ENCODE measurements at regions not wholly inside any gene's neighbourhood (a gene's known extent, or its start where the extent isn't known, plus 50 kb on each side); places are given as distances from the start of the nearest gene placed in this dataset.

DNA sequence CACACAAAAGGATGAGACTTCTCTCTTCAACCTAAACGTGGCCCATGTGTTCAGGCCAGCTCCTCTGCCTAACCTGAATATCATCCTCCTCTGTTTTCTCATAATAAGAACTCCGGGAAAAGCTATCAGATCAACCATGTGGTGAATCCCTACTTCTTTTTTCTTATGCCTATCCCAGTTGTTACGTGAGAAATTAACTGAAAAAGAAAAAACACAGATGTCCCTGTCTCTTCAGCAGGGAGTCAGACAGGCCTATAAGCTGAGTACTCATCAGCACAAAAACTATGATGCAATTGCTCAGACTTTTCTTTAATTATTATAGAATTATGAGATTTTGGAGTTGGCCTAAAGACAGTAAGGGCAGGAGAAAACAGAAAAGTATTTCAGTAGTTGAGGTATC, 613.0 kb upstream of the FSHR start:
- H2BK5ac ChIP-seq (ENCODE audit: low read depth, low read length, poor library complexity, severe bottlenecking), result no peak overlapping the region
- H3K4me1 ChIP-seq (ENCODE audit: control insufficient read depth, insufficient read depth, low read depth, low read length), result peaks cover 2% of the 10 kb centered on the region
- H3K18ac ChIP-seq (ENCODE audit: low read depth in 1 of 2, low read length in 2 of 2), result no peak overlapping the region
- no peak for DNase-seq
- no peaks in the 10 kb centered on the region for H3K79me1 ChIP-seq (replicated peaks; ENCODE audit: low read length, poor library complexity, severe bottlenecking)
- no peak overlapping the region for H2AK5ac ChIP-seq (ENCODE audit: low read length, severe bottlenecking)
- no peak overlapping the region for H4K8ac ChIP-seq (ENCODE audit: low read length)
- no peak overlapping the region for H3K14ac ChIP-seq (ENCODE audit: low read length in 2 of 2)
- no peak overlapping the region for H2BK15ac ChIP-seq (ENCODE audit: low read depth, poor library complexity, severe bottlenecking)
- no peak overlapping the region for H3K9ac ChIP-seq (ENCODE audit: low read length)
- no peak overlapping the region for H3K27ac ChIP-seq (ENCODE audit: low read length, poor library complexity, severe bottlenecking)
- no peak overlapping the region for H2BK120ac ChIP-seq (ENCODE audit: low read depth, low read length)
- H2BK12ac ChIP-seq (ENCODE audit: low read length in 2 of 2), result no peak overlapping the region
- no peaks in the 10 kb centered on the region for H3K9me3 ChIP-seq (ENCODE audit: control insufficient read depth, low read length)
- H2AFZ ChIP-seq (ENCODE audit: low read depth, low read length), result no peak overlapping the region
- H3K4ac ChIP-seq (ENCODE audit: low read depth in 1 of 2, low read length in 2 of 2), result no peak overlapping the region
- H3K27me3 ChIP-seq (ENCODE audit: control insufficient read depth in 1 of 2, insufficient read depth in 1 of 2, low read length in 2 of 2), result no peaks in the 10 kb centered on the region
- 82% methylated on average over 3 of the region's 3 CpGs for WGBS
- no peak overlapping the region for H3K4me2 ChIP-seq (ENCODE audit: low read length, poor library complexity, severe bottlenecking)
- no peak overlapping the region for H3K4me3 ChIP-seq (ENCODE audit: insufficient read depth in 1 of 2, low read depth in 1 of 2, low read length in 2 of 2)
- H3K23ac ChIP-seq (ENCODE audit: low read length in 2 of 2), result no peak overlapping the region
- H3K36me3 ChIP-seq (ENCODE audit: control insufficient read depth in 1 of 2, insufficient read depth in 2 of 2, low read depth in 1 of 2, low read length in 2 of 2), result no peaks in the 10 kb centered on the region
- H4K91ac ChIP-seq (ENCODE audit: low read length), result no peak overlapping the region

DNA sequence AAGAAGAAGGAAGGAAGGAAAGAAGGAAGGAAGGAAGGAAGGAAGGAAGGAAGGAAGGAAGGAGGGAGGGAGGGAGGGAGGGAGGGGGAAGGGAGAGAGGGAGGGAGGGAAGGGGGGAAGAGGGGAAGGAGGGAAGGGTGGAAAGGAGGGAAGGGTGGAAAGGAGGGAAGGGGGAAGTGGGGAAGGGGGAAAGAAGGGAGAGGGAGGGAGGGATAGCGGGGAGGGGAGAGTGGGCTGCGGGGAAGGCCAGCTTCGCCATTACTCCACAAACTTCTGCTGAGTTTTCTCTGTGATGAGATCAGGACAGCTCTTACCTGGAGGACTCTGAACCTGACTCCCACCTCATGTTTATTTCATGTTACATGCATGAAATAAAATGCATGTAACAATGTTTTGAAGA, 601.5 kb upstream of the FSHR start:
- H2BK5ac ChIP-seq (ENCODE audit: low read depth, low read length, poor library complexity, severe bottlenecking), result no peak overlapping the region
- no peaks in the 10 kb centered on the region for H3K36me3 ChIP-seq (ENCODE audit: control insufficient read depth in 1 of 2, insufficient read depth in 2 of 2, low read depth in 1 of 2, low read length in 2 of 2)
- H3K9ac ChIP-seq (ENCODE audit: low read length), result no peak overlapping the region
- no peak overlapping the region for H2BK120ac ChIP-seq (ENCODE audit: low read depth, low read length)
- no peak overlapping the region for H3K4ac ChIP-seq (ENCODE audit: low read depth in 1 of 2, low read length in 2 of 2)
- no peak overlapping the region for H2AFZ ChIP-seq (ENCODE audit: low read depth, low read length)
- H3K27ac ChIP-seq (ENCODE audit: low read length, poor library complexity, severe bottlenecking), result no peak overlapping the region
- H4K91ac ChIP-seq (ENCODE audit: low read length), result no peak overlapping the region
- H2BK15ac ChIP-seq (ENCODE audit: low read depth, poor library complexity, severe bottlenecking), result no peak overlapping the region
- H2AK5ac ChIP-seq (ENCODE audit: low read length, severe bottlenecking), result no peak overlapping the region
- no peaks in the 10 kb centered on the region for H3K4me1 ChIP-seq (ENCODE audit: control insufficient read depth, insufficient read depth, low read depth, low read length)
- no peak overlapping the region for H3K4me2 ChIP-seq (ENCODE audit: low read length, poor library complexity, severe bottlenecking)
- H3K27me3 ChIP-seq (ENCODE audit: control insufficient read depth in 1 of 2, insufficient read depth in 1 of 2, low read length in 2 of 2), result no peaks in the 10 kb centered on the region
- no CpG with 5 or more reads among the region's 3 CpGs for WGBS
- no peaks in the 10 kb centered on the region for H3K9me3 ChIP-seq (ENCODE audit: control insufficient read depth, low read length)
- H4K8ac ChIP-seq (ENCODE audit: low read length), result no peak overlapping the region
- no peak overlapping the region for H2BK12ac ChIP-seq (ENCODE audit: low read length in 2 of 2)
- DNase-seq, result no peak
- H3K4me3 ChIP-seq (ENCODE audit: insufficient read depth in 1 of 2, low read depth in 1 of 2, low read length in 2 of 2), result no peak overlapping the region
- H3K23ac ChIP-seq (ENCODE audit: low read length in 2 of 2), result no peak overlapping the region
- no peak overlapping the region for H3K18ac ChIP-seq (ENCODE audit: low read depth in 1 of 2, low read length in 2 of 2)
- H3K14ac ChIP-seq (ENCODE audit: low read length in 2 of 2), result no peak overlapping the region
- H3K79me1 ChIP-seq (replicated peaks; ENCODE audit: low read length, poor library complexity, severe bottlenecking), result no peaks in the 10 kb centered on the region

DNA sequence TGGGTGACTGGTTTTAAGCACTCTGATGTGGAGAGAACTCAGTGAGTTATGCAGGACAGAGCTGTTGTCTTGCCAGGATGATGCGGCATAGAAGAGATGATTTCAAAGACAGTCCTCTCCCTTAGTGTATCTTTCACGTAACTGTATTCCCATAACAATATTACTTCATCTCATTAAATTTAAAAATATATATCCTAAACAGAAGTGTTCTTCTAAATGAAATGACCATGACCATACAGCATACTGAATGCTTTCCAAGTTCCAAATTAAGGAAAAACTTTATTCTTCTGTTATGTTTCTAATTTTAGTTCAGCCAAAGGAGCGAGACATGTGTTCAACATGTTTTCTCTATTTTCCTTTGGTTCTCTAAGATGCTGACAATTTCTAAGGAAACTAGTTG, 600.1 kb upstream of the FSHR start:
- Histone ChIP-seq H3K36me3 (ENCODE audit: control insufficient read depth in 1 of 2, insufficient read depth in 2 of 2, low read depth in 1 of 2, low read length in 2 of 2) (no peaks in the 10 kb centered on the region), H3K9me3 (ENCODE audit: control insufficient read depth, low read length) (no peaks in the 10 kb centered on the region), H3K9ac (ENCODE audit: low read length) (no peak overlapping the region), H2AFZ (ENCODE audit: low read depth, low read length) (no peak overlapping the region), H3K14ac (ENCODE audit: low read length in 2 of 2) (no peak overlapping the region), H3K4me3 (ENCODE audit: insufficient read depth in 1 of 2, low read depth in 1 of 2, low read length in 2 of 2) (no peak overlapping the region), H2BK15ac (ENCODE audit: low read depth, poor library complexity, severe bottlenecking) (no peak overlapping the region), H3K79me1 (replicated peaks; ENCODE audit: low read length, poor library complexity, severe bottlenecking) (no peaks in the 10 kb centered on the region), H2BK5ac (ENCODE audit: low read depth, low read length, poor library complexity, severe bottlenecking) (no peak overlapping the region), H4K8ac (ENCODE audit: low read length) (no peak overlapping the region), H2BK12ac (ENCODE audit: low read length in 2 of 2) (no peak overlapping the region), H3K27ac (ENCODE audit: low read length, poor library complexity, severe bottlenecking) (no peak overlapping the region), H3K4me2 (ENCODE audit: low read length, poor library complexity, severe bottlenecking) (no peak overlapping the region), H3K4me1 (ENCODE audit: control insufficient read depth, insufficient read depth, low read depth, low read length) (no peaks in the 10 kb centered on the region), H3K23ac (ENCODE audit: low read length in 2 of 2) (no peak overlapping the region), H2AK5ac (ENCODE audit: low read length, severe bottlenecking) (no peak overlapping the region), H3K27me3 (ENCODE audit: control insufficient read depth in 1 of 2, insufficient read depth in 1 of 2, low read length in 2 of 2) (no peaks in the 10 kb centered on the region), H3K18ac (ENCODE audit: low read depth in 1 of 2, low read length in 2 of 2) (no peak overlapping the region), H2BK120ac (ENCODE audit: low read depth, low read length) (no peak overlapping the region), H3K4ac (ENCODE audit: low read depth in 1 of 2, low read length in 2 of 2) (no peak overlapping the region), H4K91ac (ENCODE audit: low read length) (peak overlapping the region; percentile 39)
- WGBS, result 83% methylated on average over 1 of the region's 3 CpGs
- DNase-seq, result no peak

DNA sequence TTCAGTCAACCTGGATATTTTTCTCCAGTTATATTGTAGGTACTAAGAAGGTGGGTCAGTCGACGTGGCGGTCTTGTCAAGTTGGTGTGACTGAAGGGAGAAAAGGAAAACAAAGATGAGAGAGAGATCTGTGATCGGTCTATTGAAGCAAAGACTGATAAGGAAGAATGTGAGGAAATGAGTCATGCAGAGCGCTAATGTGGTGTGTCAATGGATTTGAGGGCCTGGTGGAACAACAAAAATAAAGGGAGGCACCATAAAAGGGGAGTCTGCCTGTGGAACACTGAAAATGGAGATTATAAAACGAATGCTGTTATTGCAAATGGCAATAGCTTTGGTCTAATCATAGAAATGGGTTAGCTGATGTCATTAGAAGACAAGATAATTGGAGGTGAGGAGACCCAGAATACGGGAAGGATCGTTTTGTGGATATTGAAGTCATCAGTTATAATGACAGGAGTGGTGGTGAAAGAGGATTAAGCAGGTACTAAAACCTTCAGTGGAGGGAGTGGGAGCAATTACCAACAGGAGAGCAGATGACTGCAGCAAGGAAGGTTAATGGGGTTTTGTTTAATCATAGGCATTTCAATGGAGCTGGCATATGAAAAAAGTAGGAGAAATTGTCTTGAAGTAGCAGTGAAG, 599.1 kb upstream of the FSHR start:
- no peak overlapping the region for H2BK5ac ChIP-seq (ENCODE audit: low read depth, low read length, poor library complexity, severe bottlenecking)
- no peak overlapping the region for H2BK15ac ChIP-seq (ENCODE audit: low read depth, poor library complexity, severe bottlenecking)
- no peak overlapping the region for H2BK120ac ChIP-seq (ENCODE audit: low read depth, low read length)
- WGBS, result 19% methylated on average over 8 of the region's 8 CpGs
- no peaks in the 10 kb centered on the region for H3K36me3 ChIP-seq (ENCODE audit: control insufficient read depth in 1 of 2, insufficient read depth in 2 of 2, low read depth in 1 of 2, low read length in 2 of 2)
- no peak overlapping the region for H3K27ac ChIP-seq (ENCODE audit: low read length, poor library complexity, severe bottlenecking)
- no peaks in the 10 kb centered on the region for H3K27me3 ChIP-seq (ENCODE audit: control insufficient read depth in 1 of 2, insufficient read depth in 1 of 2, low read length in 2 of 2)
- H3K9me3 ChIP-seq (ENCODE audit: control insufficient read depth, low read length), result no peaks in the 10 kb centered on the region
- no peak overlapping the region for H2BK12ac ChIP-seq (ENCODE audit: low read length in 2 of 2)
- no peak overlapping the region for H3K4me3 ChIP-seq (ENCODE audit: insufficient read depth in 1 of 2, low read depth in 1 of 2, low read length in 2 of 2)
- H3K4me2 ChIP-seq (ENCODE audit: low read length, poor library complexity, severe bottlenecking), result no peak overlapping the region
- H3K79me1 ChIP-seq (replicated peaks; ENCODE audit: low read length, poor library complexity, severe bottlenecking), result no peaks in the 10 kb centered on the region
- DNase-seq, result peak; percentile 40
- no peak overlapping the region for H3K9ac ChIP-seq (ENCODE audit: low read length)
- H2AFZ ChIP-seq (ENCODE audit: low read depth, low read length), result no peak overlapping the region
- no peak overlapping the region for H3K23ac ChIP-seq (ENCODE audit: low read length in 2 of 2)
- H3K14ac ChIP-seq (ENCODE audit: low read length in 2 of 2), result no peak overlapping the region
- no peaks in the 10 kb centered on the region for H3K4me1 ChIP-seq (ENCODE audit: control insufficient read depth, insufficient read depth, low read depth, low read length)
- H3K4ac ChIP-seq (ENCODE audit: low read depth in 1 of 2, low read length in 2 of 2), result no peak overlapping the region
- no peak overlapping the region for H4K8ac ChIP-seq (ENCODE audit: low read length)
- H4K91ac ChIP-seq (ENCODE audit: low read length), result no peak overlapping the region
- H3K18ac ChIP-seq (ENCODE audit: low read depth in 1 of 2, low read length in 2 of 2), result no peak overlapping the region
- H2AK5ac ChIP-seq (ENCODE audit: low read length, severe bottlenecking), result no peak overlapping the region

Data from mesenchymal stem cell (in vitro differentiated cells and primary cell).